HCT116 (cell line): ENCODE measurements at regions not wholly inside any gene's neighbourhood (a gene's known extent, or its start where the extent isn't known, plus 50 kb on each side); places are given as distances from the start of the nearest gene placed in this dataset.

Experiments used
- ATAC-seq: fragments of 200-7000 bp; cut with Tn5 transposase; 2 replicates; pipeline ENCODE4 v1.9.1; 2020; ENCODE audit warnings: mild to moderate bottlenecking, moderate library complexity
- BruUV-seq: library from RNA; stranded (reverse); fragments of 400-500 nt; replicated peaks from 2 replicates; lab custom pipeline; 2021; lab: Mats Ljungman, UMichigan
- CTCF ChIA-PET: fragments of 300-600 bp; sonication (Branson Sonifier 250); formaldehyde crosslinking; loops from one replicate; lab custom pipeline; 2021; ENCODE audit warnings: antibody characterized with exemption; lab: Charles Lee
- POLR2A ChIA-PET: fragments of 300-600, 350-600 bp; sonication (Branson Sonifier 250); formaldehyde crosslinking; loops from one replicate; lab custom pipeline; 2021; ENCODE audit warnings: antibody characterized with exemption; lab: Charles Lee
- RAD21 ChIA-PET, 2 experiments: fragments of 300-600 bp; sonication (Branson Sonifier 250); formaldehyde crosslinking; loops; one replicate each; lab custom pipeline; 2023; ENCODE audit warnings: low total read pairs in 2 of 2; ENCODE audit not compliant: uncharacterized antibody in 2 of 2, unreplicated experiment in 2 of 2, low non-redundant PET in 1 of 2; lab: Charles Lee
- DNase-seq: peaks from one replicate; pipeline ENCODE4 v3.0.0-alpha.2; 2010; ENCODE audit warnings: low read depth, low spot score
- H2AFZ ChIP-seq: fragments of 200-600 bp; shearing (Covaris generic), sonication (generic); 2 replicates; pipeline ENCODE4 v1.6.1; 2017; ENCODE audit warnings: low read depth, mixed run types, mixed read lengths, antibody characterized with exemption, low read length; ENCODE audit not compliant: poor library complexity, severe bottlenecking
- H3K27ac ChIP-seq: 2 replicates; pipeline ENCODE4 v1.5.1; 2012; ENCODE audit warnings: low read depth, low read length
- H3K27me3 ChIP-seq: fragments of 200-600 bp; sonication (generic); 2 replicates; pipeline ENCODE4 v1.6.1; 2016; ENCODE audit warnings: mixed run types, low read length, mixed read lengths; ENCODE audit not compliant: insufficient read depth
- H3K36me3 ChIP-seq, 2 experiments: fragments of 200-500 bp in 1 of 2; fragments of 200-600 bp in 1 of 2; sonication (Bioruptor generic) in 1 of 2; sonication (generic) in 1 of 2; 2 replicates each; pipeline versions ENCODE4 v1.5.1 to v1.6.1; 2014 to 2016; ENCODE audit warnings: low read length in 2 of 2, inconsistent platforms in 1 of 2, mixed read lengths in 1 of 2, mixed run types in 1 of 2; ENCODE audit not compliant: insufficient read depth in 2 of 2, control insufficient read depth in 1 of 2
- H3K4me1 ChIP-seq, 2 experiments: fragments of 200-600 bp in 1 of 2; sonication (generic) in 1 of 2; 2 replicates each; pipeline versions ENCODE4 v1.5.1 to v1.6.1; 2012 to 2017; ENCODE audit warnings: low read length in 2 of 2, inconsistent platforms in 1 of 2, mild to moderate bottlenecking in 1 of 2, mixed read lengths in 1 of 2, mixed run types in 1 of 2, moderate library complexity in 1 of 2; ENCODE audit not compliant: insufficient read depth in 2 of 2, control insufficient read depth in 1 of 2
- H3K4me2 ChIP-seq: fragments of 200-600 bp; sonication (generic); 2 replicates; pipeline ENCODE4 v1.6.1; 2017; ENCODE audit warnings: mixed run types, low read length, mixed read lengths
- H3K4me3 ChIP-seq, 2 experiments: fragments of 200-600 bp in 1 of 2; sonication (generic) in 1 of 2; replicated peaks in 1 of 2; 2 replicates each; pipeline ENCODE4 v1.5.1; 2011 to 2016; ENCODE audit warnings: low read length in 2 of 2, control low read depth in 1 of 2, low read depth in 1 of 2, mild to moderate bottlenecking in 1 of 2, mixed read lengths in 1 of 2, mixed run types in 1 of 2
- H3K79me2 ChIP-seq: fragments of 200-600 bp; sonication (generic); 2 replicates; pipeline ENCODE4 v1.6.1; 2017; ENCODE audit warnings: mild to moderate bottlenecking, mixed run types, low read length, moderate library complexity, mixed read lengths; ENCODE audit not compliant: insufficient read depth
- H3K9ac ChIP-seq: fragments of 200-600 bp; sonication (generic); 2 replicates; pipeline ENCODE4 v1.6.1; 2016; ENCODE audit warnings: low read length, mixed read lengths
- H3K9me2 ChIP-seq: fragments of 200-600 bp; sonication (generic), shearing (Covaris generic); 2 replicates; pipeline ENCODE4 v1.6.1; 2017; ENCODE audit warnings: mixed run types, mild to moderate bottlenecking, moderate library complexity; ENCODE audit not compliant: insufficient read depth
- H3K9me3 ChIP-seq, 2 experiments: fragments of 200-500 bp in 1 of 2; fragments of 200-600 bp in 1 of 2; sonication (Bioruptor generic) in 1 of 2; sonication (generic) in 1 of 2; 2 replicates each; pipeline ENCODE4 v1.6.1; 2014 to 2017; ENCODE audit warnings: low read length in 2 of 2, mixed read lengths in 2 of 2, inconsistent platforms in 1 of 2, low read depth in 1 of 2, mild to moderate bottlenecking in 1 of 2, mixed run types in 1 of 2, moderate library complexity in 1 of 2; ENCODE audit not compliant: control insufficient read depth in 1 of 2, insufficient read depth in 1 of 2
- H4K20me1 ChIP-seq: fragments of 200-600 bp; sonication (generic), shearing (Covaris generic); 2 replicates; pipeline ENCODE4 v1.6.1; 2017; ENCODE audit warnings: mixed run types, mild to moderate bottlenecking, moderate library complexity; ENCODE audit not compliant: insufficient read depth
- CBX3 ChIP-seq: IDR thresholded peaks from 2 replicates; pipeline ENCODE4 v1.6.1; 2012; ENCODE audit warnings: low read depth
- CEBPB ChIP-seq: IDR thresholded peaks from 2 replicates; pipeline ENCODE4 v1.6.1; 2012; ENCODE audit warnings: low read depth
- EZH2 ChIP-seq: fragments of 200-600 bp; sonication (generic); IDR thresholded peaks from 2 replicates; pipeline ENCODE4 v1.6.1; 2017; ENCODE audit warnings: antibody characterized with exemption, mixed run types
- FOSL1 ChIP-seq: IDR thresholded peaks from 2 replicates; pipeline ENCODE4 v1.6.1; 2012; ENCODE audit warnings: low read depth
- POLR2A ChIP-seq: IDR thresholded peaks from 2 replicates; pipeline ENCODE4 v1.7.0; 2011; ENCODE audit warnings: borderline replicate concordance; ENCODE audit not compliant: insufficient read depth, insufficient read length; ENCODE audit errors: extremely low read depth
- SRF ChIP-seq: IDR thresholded peaks from 2 replicates; pipeline ENCODE4 v1.6.1; 2012; ENCODE audit warnings: low read depth
- YY1 ChIP-seq: IDR thresholded peaks from 2 replicates; pipeline ENCODE4 v1.6.1; 2011; ENCODE audit warnings: low read length, low read depth, moderate library complexity, mild to moderate bottlenecking; ENCODE audit not compliant: insufficient replicate concordance; ENCODE audit errors: extremely low read depth
- ZFX ChIP-seq: fragments of 450-650 bp; IDR thresholded peaks from 2 replicates; pipeline ENCODE4 v1.6.1; 2017
- intact Hi-C: fragments of 100-400 bp; cut with micrococcal nuclease; formaldehyde crosslinking; loops from 2 replicates; pipeline ENCODE4 v1.10.0; 2022
- TF ChIP-seq, protein P1 (sequence below): IDR thresholded peaks from 2 replicates; pipeline ENCODE4 v1.6.1; 2012
- TF ChIP-seq, protein P2 (sequence below): IDR thresholded peaks from 2 replicates; pipeline ENCODE4 v1.6.1; 2011; ENCODE audit warnings: mild to moderate bottlenecking, low read length, moderate library complexity; ENCODE audit not compliant: insufficient replicate concordance; ENCODE audit errors: extremely low read depth
- TF ChIP-seq, protein P3 (sequence below), 3 experiments: fragments of 200-600 bp in 1 of 3; sonication (generic) in 1 of 3; IDR thresholded peaks in 2 of 3; conservative IDR thresholded peaks in 1 of 3; 2 replicates each; pipeline ENCODE4 v1.5.1; 2012 to 2017; ENCODE audit warnings: low read depth in 2 of 3, low read length in 2 of 3, antibody characterized with exemption in 1 of 3, borderline replicate concordance in 1 of 3, control low read depth in 1 of 3, mild to moderate bottlenecking in 1 of 3, mixed read lengths in 1 of 3, mixed run types in 1 of 3, moderate library complexity in 1 of 3; ENCODE audit not compliant: insufficient read depth in 1 of 3
- TF ChIP-seq, protein P4 (sequence below): IDR thresholded peaks from 2 replicates; pipeline ENCODE4 v1.6.1; 2012; ENCODE audit warnings: low read depth

DNA sequence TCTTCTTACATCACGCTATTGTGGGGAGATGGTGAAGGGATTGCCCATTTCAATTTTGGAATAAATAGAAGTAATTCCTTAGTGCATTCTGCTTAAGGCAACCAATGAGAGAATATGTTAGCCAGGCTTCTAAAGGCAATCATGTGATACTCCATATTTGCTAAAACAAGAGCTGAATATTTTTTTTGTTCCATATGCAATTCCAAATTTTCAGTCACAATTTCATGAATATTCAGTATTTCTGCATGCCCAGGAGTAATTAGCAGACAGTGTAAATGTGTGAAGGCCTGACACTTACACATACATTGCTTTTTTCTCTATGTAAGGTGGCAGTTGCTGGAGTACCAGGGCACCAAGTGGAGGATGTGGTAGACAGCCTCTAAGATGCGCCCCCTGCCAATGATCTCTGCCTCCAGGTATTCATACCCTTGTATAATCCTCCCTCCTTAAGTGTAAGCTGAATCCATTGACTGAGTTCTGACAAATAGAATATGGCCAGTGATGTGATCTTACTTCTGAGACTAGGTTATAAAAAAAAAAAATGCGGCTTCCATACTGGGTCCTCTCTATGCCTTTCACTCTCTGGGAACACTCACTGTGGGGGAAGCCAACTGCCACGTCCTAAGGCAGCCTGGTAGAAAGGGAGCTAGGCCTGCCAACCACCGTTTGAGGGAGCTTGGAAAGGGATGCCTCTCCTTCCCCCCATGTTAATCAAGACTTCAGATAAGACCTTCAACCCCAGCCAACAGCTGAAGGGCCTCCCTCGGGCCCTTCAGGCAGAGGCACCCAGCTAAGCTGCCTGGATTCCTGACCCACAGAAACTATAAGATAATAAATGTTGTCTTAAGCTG, 62.7 kb upstream of the PTGR2 start:
- ATAC-seq (no peak), DNase-seq (no peak)
- no peak overlapping the region for H3K4me2 ChIP-seq
- no peaks in the 10 kb centered on the region for H3K9me3 ChIP-seq
- CTCF ChIA-PET, result no interaction called here
- H3K4me3 ChIP-seq, result no peak overlapping the region
- no peaks in the 10 kb centered on the region for H3K36me3 ChIP-seq
- intact Hi-C loops, result no loop called here
- H3K4me1 ChIP-seq, result peaks cover 22 to 31% of the 10 kb centered on the region in 2 experiments
- H3K27ac ChIP-seq, result no peak overlapping the region
- no peak overlapping the region for H3K9ac ChIP-seq
- BruUV-seq, result no TSS peak
- H4K20me1 ChIP-seq, result no peaks in the 10 kb centered on the region
- no peak for TF ChIP-seq FOSL1
- TF ChIP-seq CBX3, result no peak
- TF ChIP-seq YY1, result no peak
- TF ChIP-seq ZFX, result no peak
- TF ChIP-seq CEBPB, result no peak
- TF ChIP-seq POLR2A, result no peak
- TF ChIP-seq EZH2, result no peak
- TF ChIP-seq, protein P1, sequence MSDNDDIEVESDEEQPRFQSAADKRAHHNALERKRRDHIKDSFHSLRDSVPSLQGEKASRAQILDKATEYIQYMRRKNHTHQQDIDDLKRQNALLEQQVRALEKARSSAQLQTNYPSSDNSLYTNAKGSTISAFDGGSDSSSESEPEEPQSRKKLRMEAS, result no peak
- TF ChIP-seq, protein P2, sequence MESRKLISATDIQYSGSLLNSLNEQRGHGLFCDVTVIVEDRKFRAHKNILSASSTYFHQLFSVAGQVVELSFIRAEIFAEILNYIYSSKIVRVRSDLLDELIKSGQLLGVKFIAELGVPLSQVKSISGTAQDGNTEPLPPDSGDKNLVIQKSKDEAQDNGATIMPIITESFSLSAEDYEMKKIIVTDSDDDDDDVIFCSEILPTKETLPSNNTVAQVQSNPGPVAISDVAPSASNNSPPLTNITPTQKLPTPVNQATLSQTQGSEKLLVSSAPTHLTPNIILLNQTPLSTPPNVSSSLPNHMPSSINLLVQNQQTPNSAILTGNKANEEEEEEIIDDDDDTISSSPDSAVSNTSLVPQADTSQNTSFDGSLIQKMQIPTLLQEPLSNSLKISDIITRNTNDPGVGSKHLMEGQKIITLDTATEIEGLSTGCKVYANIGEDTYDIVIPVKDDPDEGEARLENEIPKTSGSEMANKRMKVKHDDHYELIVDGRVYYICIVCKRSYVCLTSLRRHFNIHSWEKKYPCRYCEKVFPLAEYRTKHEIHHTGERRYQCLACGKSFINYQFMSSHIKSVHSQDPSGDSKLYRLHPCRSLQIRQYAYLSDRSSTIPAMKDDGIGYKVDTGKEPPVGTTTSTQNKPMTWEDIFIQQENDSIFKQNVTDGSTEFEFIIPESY, result no peak
- TF ChIP-seq, protein P3, sequence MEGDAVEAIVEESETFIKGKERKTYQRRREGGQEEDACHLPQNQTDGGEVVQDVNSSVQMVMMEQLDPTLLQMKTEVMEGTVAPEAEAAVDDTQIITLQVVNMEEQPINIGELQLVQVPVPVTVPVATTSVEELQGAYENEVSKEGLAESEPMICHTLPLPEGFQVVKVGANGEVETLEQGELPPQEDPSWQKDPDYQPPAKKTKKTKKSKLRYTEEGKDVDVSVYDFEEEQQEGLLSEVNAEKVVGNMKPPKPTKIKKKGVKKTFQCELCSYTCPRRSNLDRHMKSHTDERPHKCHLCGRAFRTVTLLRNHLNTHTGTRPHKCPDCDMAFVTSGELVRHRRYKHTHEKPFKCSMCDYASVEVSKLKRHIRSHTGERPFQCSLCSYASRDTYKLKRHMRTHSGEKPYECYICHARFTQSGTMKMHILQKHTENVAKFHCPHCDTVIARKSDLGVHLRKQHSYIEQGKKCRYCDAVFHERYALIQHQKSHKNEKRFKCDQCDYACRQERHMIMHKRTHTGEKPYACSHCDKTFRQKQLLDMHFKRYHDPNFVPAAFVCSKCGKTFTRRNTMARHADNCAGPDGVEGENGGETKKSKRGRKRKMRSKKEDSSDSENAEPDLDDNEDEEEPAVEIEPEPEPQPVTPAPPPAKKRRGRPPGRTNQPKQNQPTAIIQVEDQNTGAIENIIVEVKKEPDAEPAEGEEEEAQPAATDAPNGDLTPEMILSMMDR (IDR thresholded peaks at IDR 0.05 in 2 of 3, conservative IDR thresholded peaks at IDR 0.05 in 1 of 3; ENCODE audit: borderline replicate concordance in 1 of 3, insufficient read depth in 1 of 3, low read depth in 2 of 3, low read length in 2 of 3), result no peak
- TF ChIP-seq, protein P4, sequence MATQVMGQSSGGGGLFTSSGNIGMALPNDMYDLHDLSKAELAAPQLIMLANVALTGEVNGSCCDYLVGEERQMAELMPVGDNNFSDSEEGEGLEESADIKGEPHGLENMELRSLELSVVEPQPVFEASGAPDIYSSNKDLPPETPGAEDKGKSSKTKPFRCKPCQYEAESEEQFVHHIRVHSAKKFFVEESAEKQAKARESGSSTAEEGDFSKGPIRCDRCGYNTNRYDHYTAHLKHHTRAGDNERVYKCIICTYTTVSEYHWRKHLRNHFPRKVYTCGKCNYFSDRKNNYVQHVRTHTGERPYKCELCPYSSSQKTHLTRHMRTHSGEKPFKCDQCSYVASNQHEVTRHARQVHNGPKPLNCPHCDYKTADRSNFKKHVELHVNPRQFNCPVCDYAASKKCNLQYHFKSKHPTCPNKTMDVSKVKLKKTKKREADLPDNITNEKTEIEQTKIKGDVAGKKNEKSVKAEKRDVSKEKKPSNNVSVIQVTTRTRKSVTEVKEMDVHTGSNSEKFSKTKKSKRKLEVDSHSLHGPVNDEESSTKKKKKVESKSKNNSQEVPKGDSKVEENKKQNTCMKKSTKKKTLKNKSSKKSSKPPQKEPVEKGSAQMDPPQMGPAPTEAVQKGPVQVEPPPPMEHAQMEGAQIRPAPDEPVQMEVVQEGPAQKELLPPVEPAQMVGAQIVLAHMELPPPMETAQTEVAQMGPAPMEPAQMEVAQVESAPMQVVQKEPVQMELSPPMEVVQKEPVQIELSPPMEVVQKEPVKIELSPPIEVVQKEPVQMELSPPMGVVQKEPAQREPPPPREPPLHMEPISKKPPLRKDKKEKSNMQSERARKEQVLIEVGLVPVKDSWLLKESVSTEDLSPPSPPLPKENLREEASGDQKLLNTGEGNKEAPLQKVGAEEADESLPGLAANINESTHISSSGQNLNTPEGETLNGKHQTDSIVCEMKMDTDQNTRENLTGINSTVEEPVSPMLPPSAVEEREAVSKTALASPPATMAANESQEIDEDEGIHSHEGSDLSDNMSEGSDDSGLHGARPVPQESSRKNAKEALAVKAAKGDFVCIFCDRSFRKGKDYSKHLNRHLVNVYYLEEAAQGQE, result no peak
- no peak for TF ChIP-seq SRF
- no peaks in the 10 kb centered on the region for H3K27me3 ChIP-seq
- POLR2A ChIA-PET, result interaction anchor here (0.9 kb wide), 1 partner anchor 8 kb away, joined by 3 read pairs; no protein-coding TSS in a partner anchor
- H3K9me2 ChIP-seq, result no peaks in the 10 kb centered on the region
- H2AFZ ChIP-seq, result no peak overlapping the region
- H3K79me2 ChIP-seq, result peaks cover 20% of the 10 kb centered on the region
- RAD21 ChIA-PET, result no interaction called here
